ENCODE measurements at regions not wholly inside any gene's neighbourhood (a gene's known extent, or its start where the extent isn't known, plus 50 kb on each side); places are given as distances from the start of the nearest gene placed in this dataset.

DNA sequence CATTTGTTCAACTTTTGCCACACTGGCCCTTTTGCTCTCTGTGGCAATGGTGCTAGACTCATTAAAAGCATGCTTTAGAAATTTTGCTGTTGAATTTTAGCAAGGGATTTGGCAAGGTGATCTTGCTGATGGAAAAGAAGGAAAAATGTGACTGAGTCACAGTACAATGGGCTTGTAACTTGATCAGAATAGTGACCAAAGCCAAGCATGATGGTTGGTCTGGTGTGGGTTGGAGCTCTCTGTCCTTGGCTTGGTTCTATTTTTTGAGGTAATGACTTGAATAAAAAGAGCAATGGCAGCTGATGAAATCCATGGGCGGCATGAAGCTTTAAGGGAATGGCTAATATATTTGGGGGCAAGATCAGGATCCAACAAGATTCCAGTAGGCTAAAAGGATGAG is 114.4 kb upstream of the ZNF366 start:
- no peak for TF ChIP-seq POLR2A (IDR thresholded peaks at IDR 0.05; ENCODE audit: low read depth, low read length)
- TF ChIP-seq, protein P1, sequence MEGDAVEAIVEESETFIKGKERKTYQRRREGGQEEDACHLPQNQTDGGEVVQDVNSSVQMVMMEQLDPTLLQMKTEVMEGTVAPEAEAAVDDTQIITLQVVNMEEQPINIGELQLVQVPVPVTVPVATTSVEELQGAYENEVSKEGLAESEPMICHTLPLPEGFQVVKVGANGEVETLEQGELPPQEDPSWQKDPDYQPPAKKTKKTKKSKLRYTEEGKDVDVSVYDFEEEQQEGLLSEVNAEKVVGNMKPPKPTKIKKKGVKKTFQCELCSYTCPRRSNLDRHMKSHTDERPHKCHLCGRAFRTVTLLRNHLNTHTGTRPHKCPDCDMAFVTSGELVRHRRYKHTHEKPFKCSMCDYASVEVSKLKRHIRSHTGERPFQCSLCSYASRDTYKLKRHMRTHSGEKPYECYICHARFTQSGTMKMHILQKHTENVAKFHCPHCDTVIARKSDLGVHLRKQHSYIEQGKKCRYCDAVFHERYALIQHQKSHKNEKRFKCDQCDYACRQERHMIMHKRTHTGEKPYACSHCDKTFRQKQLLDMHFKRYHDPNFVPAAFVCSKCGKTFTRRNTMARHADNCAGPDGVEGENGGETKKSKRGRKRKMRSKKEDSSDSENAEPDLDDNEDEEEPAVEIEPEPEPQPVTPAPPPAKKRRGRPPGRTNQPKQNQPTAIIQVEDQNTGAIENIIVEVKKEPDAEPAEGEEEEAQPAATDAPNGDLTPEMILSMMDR (conservative IDR thresholded peaks at IDR 0.05; ENCODE audit: low read depth, low read length), result no peak
- TF ChIP-seq SMC3 (IDR thresholded peaks at IDR 0.05; ENCODE audit: low read depth, low read length), result no peak
- TF ChIP-seq MAZ (IDR thresholded peaks at IDR 0.05; ENCODE audit: borderline replicate concordance, low read depth, low read length), result no peak
- no peak for TF ChIP-seq CHD1 (IDR thresholded peaks at IDR 0.05; ENCODE audit: low read depth, low read length)
- no peak for TF ChIP-seq RFX5 (IDR thresholded peaks at IDR 0.05; ENCODE audit: low read depth, low read length)
- no peak for TF ChIP-seq FOS (IDR thresholded peaks at IDR 0.05; ENCODE audit: low read depth, low read length)
- TF ChIP-seq, protein P2, sequence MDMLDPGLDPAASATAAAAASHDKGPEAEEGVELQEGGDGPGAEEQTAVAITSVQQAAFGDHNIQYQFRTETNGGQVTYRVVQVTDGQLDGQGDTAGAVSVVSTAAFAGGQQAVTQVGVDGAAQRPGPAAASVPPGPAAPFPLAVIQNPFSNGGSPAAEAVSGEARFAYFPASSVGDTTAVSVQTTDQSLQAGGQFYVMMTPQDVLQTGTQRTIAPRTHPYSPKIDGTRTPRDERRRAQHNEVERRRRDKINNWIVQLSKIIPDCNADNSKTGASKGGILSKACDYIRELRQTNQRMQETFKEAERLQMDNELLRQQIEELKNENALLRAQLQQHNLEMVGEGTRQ (IDR thresholded peaks at IDR 0.05; ENCODE audit: low read depth, low read length), result no peak
- no peak for TF ChIP-seq RAD21 (IDR thresholded peaks at IDR 0.05; ENCODE audit: low read length)
- TF ChIP-seq, protein P3, sequence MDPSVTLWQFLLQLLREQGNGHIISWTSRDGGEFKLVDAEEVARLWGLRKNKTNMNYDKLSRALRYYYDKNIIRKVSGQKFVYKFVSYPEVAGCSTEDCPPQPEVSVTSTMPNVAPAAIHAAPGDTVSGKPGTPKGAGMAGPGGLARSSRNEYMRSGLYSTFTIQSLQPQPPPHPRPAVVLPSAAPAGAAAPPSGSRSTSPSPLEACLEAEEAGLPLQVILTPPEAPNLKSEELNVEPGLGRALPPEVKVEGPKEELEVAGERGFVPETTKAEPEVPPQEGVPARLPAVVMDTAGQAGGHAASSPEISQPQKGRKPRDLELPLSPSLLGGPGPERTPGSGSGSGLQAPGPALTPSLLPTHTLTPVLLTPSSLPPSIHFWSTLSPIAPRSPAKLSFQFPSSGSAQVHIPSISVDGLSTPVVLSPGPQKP (IDR thresholded peaks at IDR 0.05; ENCODE audit: borderline replicate concordance, low read depth, low read length), result no peak
